Non-pigmented ciliary epithelial cell (primary cell): ENCODE measurements at regions not wholly inside any gene's neighbourhood (a gene's known extent, or its start where the extent isn't known, plus 50 kb on each side); places are given as distances from the start of the nearest gene placed in this dataset.

ENCODE experiments used
- DNase-seq: peaks from one replicate; pipeline ENCODE4 v3.0.0-alpha.2; 2010; ENCODE audit warnings: low read depth

DNA sequence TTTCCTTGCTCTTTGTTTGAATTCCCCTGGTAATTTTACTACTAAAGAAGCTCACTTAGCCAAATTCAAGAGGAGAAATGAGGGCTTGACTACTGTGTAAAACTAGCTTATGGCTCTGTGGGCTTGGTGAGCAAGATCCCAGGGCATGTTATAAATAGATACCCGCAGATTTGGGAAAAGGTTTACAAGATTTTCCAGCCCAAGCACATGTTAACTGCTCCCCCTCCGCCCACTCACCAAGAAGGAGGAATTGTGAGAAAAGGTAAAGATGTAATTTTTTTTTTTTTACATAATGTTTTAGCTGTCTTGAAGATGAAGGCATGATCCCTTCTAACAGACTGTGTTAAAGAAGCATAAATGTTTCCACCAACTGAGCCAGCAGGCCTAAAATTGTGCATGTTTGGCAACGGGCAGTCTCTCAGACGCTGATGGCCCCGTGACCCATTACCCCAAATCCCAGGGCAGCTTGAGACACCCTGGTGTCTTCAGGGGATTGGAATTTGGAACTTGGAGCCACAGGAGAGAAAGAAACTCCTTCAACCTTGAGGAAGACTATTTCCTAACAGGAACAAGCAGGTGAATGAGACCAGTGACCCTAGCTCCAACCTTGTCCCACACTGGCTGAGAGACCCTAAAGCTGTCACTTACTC lies 429.8 kb upstream of the CELF2 start:
- no peak for DNase-seq

DNA sequence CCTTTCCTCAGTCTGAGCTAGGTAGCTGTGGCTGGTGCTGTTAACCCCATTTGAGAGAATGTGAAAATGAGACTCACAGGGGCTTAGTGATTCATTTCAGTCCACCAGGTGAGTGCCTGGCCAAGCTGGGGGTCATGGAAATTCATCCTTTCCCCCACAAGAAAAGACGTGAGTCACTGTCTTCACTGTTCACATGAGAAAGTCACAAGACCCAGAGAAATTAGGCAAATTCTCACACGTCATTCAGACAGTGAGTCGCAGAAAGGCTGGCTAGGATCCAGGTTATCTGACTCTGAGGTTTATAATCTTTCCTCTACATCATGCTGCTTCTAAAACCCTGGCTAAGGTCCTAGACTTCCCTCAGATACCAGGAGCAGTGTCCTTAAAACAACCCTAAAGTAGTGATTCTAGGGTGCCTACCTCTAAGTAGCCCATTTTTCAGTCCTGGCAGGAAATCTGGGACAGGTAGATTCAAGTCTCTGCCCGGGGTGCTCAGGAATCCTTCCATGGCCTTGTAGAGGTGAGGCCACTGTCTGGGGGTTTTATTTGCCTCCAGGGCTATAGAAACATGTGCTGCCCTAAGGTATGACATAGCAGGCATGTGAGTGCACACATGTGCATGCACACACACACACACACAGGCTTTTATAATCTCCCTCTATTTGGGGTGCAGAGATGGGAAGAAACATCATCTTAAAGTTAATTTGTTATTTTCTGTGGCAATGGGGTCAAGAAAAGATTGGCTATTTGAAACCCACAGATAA lies 427.9 kb upstream of the CELF2 start:
- peak; percentile 55 for DNase-seq

- DNase-seq, result no peak
Observed at GRCh38 chr10:10591715-10592341, 425.8 kb upstream of the CELF2 start.

- DNase-seq, result no peak
Observed at GRCh38 chr10:10596256-10596655, 421.4 kb upstream of the CELF2 start.

- no peak for DNase-seq
Observed at GRCh38 chr10:10598297-10598696, 419.4 kb upstream of the CELF2 start.

- DNase-seq, result no peak
Observed at GRCh38 chr10:10600004-10600403, 417.7 kb upstream of the CELF2 start.

DNA sequence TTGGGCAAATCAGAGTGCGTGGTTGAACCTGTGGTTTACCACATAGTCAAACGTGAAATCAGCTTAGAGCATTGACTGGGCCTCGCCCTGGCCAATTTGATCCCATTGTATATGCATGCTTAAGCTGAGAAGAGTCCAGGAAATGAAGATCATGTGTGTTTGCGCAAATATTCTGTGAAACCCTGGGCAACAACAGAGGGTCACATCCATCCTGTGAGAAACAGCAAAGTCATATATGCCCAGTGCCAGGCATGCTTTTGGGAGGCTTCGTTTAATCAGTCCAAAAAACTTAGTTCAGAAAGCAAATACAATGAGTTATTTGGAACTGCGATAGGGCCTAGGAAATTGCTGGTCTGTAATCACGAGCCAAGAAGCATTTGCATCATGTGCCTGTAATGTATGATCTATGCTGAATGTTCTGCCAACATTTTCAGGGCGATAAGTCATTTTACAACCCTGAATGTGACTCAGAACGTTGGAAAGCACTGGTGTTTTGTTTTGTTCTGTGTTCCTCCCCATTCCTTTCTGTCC lies 412.1 kb upstream of the CELF2 start:
- DNase-seq, result peak; percentile 19

GRCh38 chr10:10609379-10609955 lies 408.2 kb upstream of the CELF2 start:
- DNase-seq, result no peak

- no peak for DNase-seq
Observed at GRCh38 chr10:10610171-10610570, 407.5 kb upstream of the CELF2 start.

- DNase-seq, result no peak
Observed at GRCh38 chr10:10612151-10612550, 405.5 kb upstream of the CELF2 start.

DNA sequence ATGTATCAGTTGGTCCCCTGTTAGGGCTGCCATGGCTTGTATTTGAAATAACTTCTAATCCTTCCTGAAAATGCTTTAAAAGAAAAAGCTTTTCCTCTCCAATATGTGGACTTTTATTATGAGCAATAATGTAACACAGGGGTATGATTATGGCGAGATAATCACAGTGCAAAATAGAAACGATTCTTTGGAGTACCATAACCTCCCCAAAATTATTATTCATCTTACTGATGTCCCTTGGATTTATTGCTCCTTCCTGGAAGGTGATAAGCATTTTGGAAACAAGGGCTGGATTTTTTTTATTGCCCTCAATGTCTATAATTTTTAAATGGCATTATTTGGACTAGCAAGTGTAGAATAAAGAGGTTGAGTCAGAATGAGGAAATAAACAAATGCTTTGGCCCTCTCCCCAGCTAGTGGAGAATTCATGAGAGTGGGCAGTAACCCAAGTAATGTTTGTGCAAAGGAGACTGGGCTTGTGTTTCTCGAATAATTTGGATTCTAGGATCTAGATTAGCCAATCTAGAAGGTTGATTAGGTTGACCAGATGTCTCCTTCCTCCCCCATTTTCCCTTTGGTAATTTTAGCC lies 403.9 kb upstream of the CELF2 start:
- DNase-seq, result no peak

DNA sequence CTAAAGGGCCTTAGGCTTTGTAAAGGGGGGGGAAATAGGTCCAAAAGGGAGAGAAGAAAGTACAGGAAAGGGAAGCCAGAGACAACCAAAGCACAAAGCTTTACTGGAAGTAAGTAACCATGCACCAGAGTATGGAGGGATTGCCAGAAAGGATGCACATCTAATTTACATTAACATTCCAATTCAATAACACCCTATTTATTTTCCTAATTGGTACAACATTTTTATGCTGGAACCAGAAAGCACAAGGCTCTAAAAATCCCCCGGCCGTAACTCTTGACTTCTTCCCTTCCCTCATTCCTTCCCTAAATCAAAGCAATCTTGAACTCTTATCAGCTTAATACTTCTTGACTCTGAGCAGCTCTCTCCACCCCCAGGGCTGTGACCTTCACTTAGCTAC lies 400.0 kb upstream of the CELF2 start:
- no peak for DNase-seq

GRCh38 chr10:10618139-10618538 lies 399.5 kb upstream of the CELF2 start:
- DNase-seq, result no peak

- DNase-seq, result no peak
Observed at GRCh38 chr10:10623958-10624566, 393.6 kb upstream of the CELF2 start.

GRCh38 chr10:10624567-10624962 lies 393.1 kb upstream of the CELF2 start:
- no peak for DNase-seq

GRCh38 chr10:10625491-10625890 lies 392.2 kb upstream of the CELF2 start:
- DNase-seq, result no peak

GRCh38 chr10:10626734-10627133 lies 390.9 kb upstream of the CELF2 start:
- no peak for DNase-seq

DNA sequence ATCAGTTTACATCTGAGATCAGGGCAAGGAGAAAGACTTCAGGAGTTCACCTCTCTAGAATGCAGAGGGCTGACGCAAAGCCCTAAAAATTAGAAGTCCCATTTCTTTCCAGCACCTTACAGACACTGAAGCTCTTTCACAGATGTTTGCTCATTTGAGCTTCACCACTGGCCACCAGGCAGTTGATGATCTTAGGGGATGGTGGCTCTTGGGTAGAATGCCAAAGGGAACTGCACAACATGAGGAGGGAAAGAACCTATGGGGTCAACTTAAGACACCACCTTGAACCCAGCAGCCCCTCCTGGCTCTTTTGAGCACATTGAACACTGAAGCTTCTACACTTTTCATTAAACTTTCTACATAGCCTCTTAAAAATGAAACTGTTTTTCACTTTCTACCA lies 390.3 kb upstream of the CELF2 start:
- no peak for DNase-seq

DNA sequence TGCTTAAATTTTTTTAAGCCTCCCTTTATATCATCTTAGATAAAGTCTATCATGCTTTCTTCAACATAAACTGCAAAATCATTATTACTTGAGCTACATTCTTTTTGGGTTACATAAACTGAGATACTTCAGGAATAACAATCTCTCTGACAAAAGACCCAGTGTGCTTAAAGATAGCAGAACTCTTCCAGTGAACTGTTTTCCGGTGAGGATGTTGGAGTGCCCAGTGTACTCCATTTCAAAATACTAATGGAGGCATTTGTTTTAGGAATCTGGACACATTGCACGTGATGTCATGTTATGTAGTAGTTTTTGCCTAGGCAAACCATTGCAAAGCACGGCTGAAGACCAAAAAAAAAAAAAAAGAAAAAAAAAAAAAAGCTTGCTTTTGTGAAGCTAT lies 388.2 kb upstream of the CELF2 start:
- no peak for DNase-seq

GRCh38 chr10:10630281-10630680 lies 387.4 kb upstream of the CELF2 start:
- DNase-seq, result no peak

GRCh38 chr10:10630782-10631181 lies 386.9 kb upstream of the CELF2 start:
- DNase-seq, result no peak

DNA sequence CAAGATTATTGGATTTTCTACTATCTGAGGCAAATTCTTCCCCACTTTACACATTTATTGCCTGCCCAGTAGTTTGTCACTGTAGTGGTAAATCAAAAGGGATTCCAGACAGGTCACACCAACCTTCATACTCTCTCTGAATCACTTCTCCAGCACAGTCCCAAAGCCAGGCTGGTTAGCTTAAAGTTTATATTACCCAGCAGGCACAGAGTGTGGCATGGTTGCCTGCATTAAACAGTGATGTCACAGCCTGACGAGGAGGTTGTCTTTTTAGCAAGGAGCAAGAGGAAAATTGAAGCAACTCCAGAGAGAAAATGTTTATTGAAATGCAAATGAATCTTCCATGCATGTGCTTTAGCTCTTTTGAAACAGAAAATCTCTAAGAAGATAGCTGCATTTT lies 375.5 kb upstream of the CELF2 start:
- DNase-seq, result no peak
